ENCODE measurements at regions not wholly inside any gene's neighbourhood (a gene's known extent, or its start where the extent isn't known, plus 50 kb on each side); places are given as distances from the start of the nearest gene placed in this dataset.

DNA sequence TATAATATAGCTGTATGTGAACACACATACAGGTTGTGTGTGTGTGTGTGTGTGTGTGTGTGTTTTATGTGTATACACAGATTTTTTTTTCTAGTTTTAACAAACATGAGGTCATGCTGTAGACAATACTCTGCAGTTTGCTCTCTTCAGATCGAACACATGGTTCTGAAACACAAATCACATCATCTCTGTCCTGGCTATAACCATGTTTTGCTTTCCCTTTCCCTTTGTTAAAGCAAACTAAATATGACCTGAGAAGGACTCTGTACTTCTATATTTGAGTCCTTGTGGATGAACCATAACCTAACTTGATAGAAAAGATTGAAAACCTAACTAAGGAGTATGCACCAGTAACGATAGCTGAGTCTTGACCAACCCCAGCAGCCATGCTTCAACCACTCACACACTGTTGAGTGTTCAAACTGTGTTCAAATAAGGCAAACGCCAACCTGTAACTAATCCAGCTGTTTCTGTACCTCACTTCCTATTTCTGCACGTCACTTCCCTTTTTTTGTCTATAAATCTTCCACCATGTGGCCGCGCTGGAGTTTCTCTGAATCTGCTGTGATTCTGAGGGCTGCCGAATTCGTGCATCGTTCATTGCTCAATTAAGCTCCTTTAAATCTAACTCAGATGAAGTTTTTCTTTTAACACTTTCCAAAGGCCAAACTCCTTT lies 303.8 kb downstream of the HS3ST3B1 start:
- TF ChIP-seq, protein P1, sequence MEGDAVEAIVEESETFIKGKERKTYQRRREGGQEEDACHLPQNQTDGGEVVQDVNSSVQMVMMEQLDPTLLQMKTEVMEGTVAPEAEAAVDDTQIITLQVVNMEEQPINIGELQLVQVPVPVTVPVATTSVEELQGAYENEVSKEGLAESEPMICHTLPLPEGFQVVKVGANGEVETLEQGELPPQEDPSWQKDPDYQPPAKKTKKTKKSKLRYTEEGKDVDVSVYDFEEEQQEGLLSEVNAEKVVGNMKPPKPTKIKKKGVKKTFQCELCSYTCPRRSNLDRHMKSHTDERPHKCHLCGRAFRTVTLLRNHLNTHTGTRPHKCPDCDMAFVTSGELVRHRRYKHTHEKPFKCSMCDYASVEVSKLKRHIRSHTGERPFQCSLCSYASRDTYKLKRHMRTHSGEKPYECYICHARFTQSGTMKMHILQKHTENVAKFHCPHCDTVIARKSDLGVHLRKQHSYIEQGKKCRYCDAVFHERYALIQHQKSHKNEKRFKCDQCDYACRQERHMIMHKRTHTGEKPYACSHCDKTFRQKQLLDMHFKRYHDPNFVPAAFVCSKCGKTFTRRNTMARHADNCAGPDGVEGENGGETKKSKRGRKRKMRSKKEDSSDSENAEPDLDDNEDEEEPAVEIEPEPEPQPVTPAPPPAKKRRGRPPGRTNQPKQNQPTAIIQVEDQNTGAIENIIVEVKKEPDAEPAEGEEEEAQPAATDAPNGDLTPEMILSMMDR (IDR thresholded peaks at IDR 0.05; ENCODE audit: low read depth, low read length), result no peak
- no peak for TF ChIP-seq POLR2A (IDR thresholded peaks at IDR 0.05; ENCODE audit: extremely low read depth, insufficient read length)
- TF ChIP-seq, protein P2, sequence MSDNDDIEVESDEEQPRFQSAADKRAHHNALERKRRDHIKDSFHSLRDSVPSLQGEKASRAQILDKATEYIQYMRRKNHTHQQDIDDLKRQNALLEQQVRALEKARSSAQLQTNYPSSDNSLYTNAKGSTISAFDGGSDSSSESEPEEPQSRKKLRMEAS (IDR thresholded peaks at IDR 0.05; ENCODE audit: low read depth, low read length), result peak; percentile 44; the same call in 1 of the 2 replicates
- TF ChIP-seq MYC (IDR thresholded peaks at IDR 0.05; ENCODE audit: low read depth, low read length), result no peak; the same call in 1 of the 2 replicates

Measured in NB4 (cell line).